ENCODE measurements at regions not wholly inside any gene's neighbourhood (a gene's known extent, or its start where the extent isn't known, plus 50 kb on each side); places are given as distances from the start of the nearest gene placed in this dataset.

GRCh38 chr15:77691607-77692006 lies 58.9 kb upstream of the LINGO1 start:
- TF ChIP-seq EZH2phosphoT487 (IDR thresholded peaks at IDR 0.05; ENCODE audit: low read length): no peak
- H3K79me2 ChIP-seq (ENCODE audit: low read length): no peaks in the 10 kb centered on the region
- no peaks in the 10 kb centered on the region for H3K36me3 ChIP-seq (replicated peaks; ENCODE audit: insufficient read depth, low read length)
- no peaks in the 10 kb centered on the region for H4K20me1 ChIP-seq (ENCODE audit: insufficient read depth, low read length)
- H3K27me3 ChIP-seq (replicated peaks; ENCODE audit: insufficient read depth, low read length): peaks cover 89% of the 10 kb centered on the region
- H3K9ac ChIP-seq (ENCODE audit: low read length): no peak overlapping the region
- H3K4me2 ChIP-seq (ENCODE audit: low read depth, low read length): no peak overlapping the region
- H3K27ac ChIP-seq (ENCODE audit: low read length): no peak overlapping the region
- no peak overlapping the region for H3K4me3 ChIP-seq (ENCODE audit: low read length)
- no peaks in the 10 kb centered on the region for H3K4me1 ChIP-seq (ENCODE audit: low read length)
- no peak for DNase-seq
- H3K9me2 ChIP-seq (replicated peaks; ENCODE audit: insufficient read depth, low read length): no peaks in the 10 kb centered on the region
- no peaks in the 10 kb centered on the region for H3F3A ChIP-seq (ENCODE audit: insufficient read depth, low read length)
- H3K9me3 ChIP-seq (replicated peaks; ENCODE audit: insufficient read depth, low read length): no peaks in the 10 kb centered on the region
- no peak overlapping the region for H2AFZ ChIP-seq (ENCODE audit: low read length)

- no peaks in the 10 kb centered on the region for H3K9me3 ChIP-seq (replicated peaks; ENCODE audit: insufficient read depth, low read length)
- H3K27me3 ChIP-seq (replicated peaks; ENCODE audit: insufficient read depth, low read length): peaks cover 77% of the 10 kb centered on the region
- no peaks in the 10 kb centered on the region for H3K79me2 ChIP-seq (ENCODE audit: low read length)
- H3K36me3 ChIP-seq (replicated peaks; ENCODE audit: insufficient read depth, low read length): no peaks in the 10 kb centered on the region
- TF ChIP-seq EZH2phosphoT487 (IDR thresholded peaks at IDR 0.05; ENCODE audit: low read length): no peak
- no peak for TF ChIP-seq EZH2 (optimal IDR thresholded peaks at IDR 0.05; ENCODE audit: low read depth, low read length)
- TF ChIP-seq, protein P1, sequence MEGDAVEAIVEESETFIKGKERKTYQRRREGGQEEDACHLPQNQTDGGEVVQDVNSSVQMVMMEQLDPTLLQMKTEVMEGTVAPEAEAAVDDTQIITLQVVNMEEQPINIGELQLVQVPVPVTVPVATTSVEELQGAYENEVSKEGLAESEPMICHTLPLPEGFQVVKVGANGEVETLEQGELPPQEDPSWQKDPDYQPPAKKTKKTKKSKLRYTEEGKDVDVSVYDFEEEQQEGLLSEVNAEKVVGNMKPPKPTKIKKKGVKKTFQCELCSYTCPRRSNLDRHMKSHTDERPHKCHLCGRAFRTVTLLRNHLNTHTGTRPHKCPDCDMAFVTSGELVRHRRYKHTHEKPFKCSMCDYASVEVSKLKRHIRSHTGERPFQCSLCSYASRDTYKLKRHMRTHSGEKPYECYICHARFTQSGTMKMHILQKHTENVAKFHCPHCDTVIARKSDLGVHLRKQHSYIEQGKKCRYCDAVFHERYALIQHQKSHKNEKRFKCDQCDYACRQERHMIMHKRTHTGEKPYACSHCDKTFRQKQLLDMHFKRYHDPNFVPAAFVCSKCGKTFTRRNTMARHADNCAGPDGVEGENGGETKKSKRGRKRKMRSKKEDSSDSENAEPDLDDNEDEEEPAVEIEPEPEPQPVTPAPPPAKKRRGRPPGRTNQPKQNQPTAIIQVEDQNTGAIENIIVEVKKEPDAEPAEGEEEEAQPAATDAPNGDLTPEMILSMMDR (IDR thresholded peaks at IDR 0.05; ENCODE audit: low read length): no peak
- no peak for DNase-seq
- H3K4me1 ChIP-seq (ENCODE audit: low read length): no peaks in the 10 kb centered on the region
- no peak overlapping the region for H3K4me2 ChIP-seq (ENCODE audit: low read depth, low read length)
- H3F3A ChIP-seq (ENCODE audit: insufficient read depth, low read length): no peaks in the 10 kb centered on the region
- H3K27ac ChIP-seq (ENCODE audit: low read length): no peak overlapping the region
- H3K9ac ChIP-seq (ENCODE audit: low read length): no peak overlapping the region
- no peaks in the 10 kb centered on the region for H3K9me2 ChIP-seq (replicated peaks; ENCODE audit: insufficient read depth, low read length)
- no peak overlapping the region for H2AFZ ChIP-seq (ENCODE audit: low read length)
- H3K4me3 ChIP-seq (ENCODE audit: low read length): no peak overlapping the region
- no peaks in the 10 kb centered on the region for H4K20me1 ChIP-seq (ENCODE audit: insufficient read depth, low read length)
Measured at GRCh38 chr15:77689821-77690220, 57.1 kb upstream of the LINGO1 start.

- no peak for DNase-seq
- Histone ChIP-seq H3K4me2 (ENCODE audit: low read depth, low read length) (no peak overlapping the region), H3K27me3 (replicated peaks; ENCODE audit: insufficient read depth, low read length) (peaks cover 70% of the 10 kb centered on the region), H3K36me3 (replicated peaks; ENCODE audit: insufficient read depth, low read length) (no peaks in the 10 kb centered on the region), H3K4me3 (ENCODE audit: low read length) (no peak overlapping the region), H3K9me2 (replicated peaks; ENCODE audit: insufficient read depth, low read length) (no peaks in the 10 kb centered on the region), H2AFZ (ENCODE audit: low read length) (no peak overlapping the region), H3K9me3 (replicated peaks; ENCODE audit: insufficient read depth, low read length) (no peaks in the 10 kb centered on the region), H3F3A (ENCODE audit: insufficient read depth, low read length) (no peaks in the 10 kb centered on the region), H4K20me1 (ENCODE audit: insufficient read depth, low read length) (no peaks in the 10 kb centered on the region), H3K79me2 (ENCODE audit: low read length) (no peaks in the 10 kb centered on the region), H3K9ac (ENCODE audit: low read length) (no peak overlapping the region), H3K4me1 (ENCODE audit: low read length) (no peaks in the 10 kb centered on the region), H3K27ac (ENCODE audit: low read length) (no peak overlapping the region)
- TF ChIP-seq EZH2 (optimal IDR thresholded peaks at IDR 0.05; ENCODE audit: low read depth, low read length) (no peak), EZH2phosphoT487 (IDR thresholded peaks at IDR 0.05; ENCODE audit: low read length) (no peak)
- TF ChIP-seq, protein P1 (IDR thresholded peaks at IDR 0.05; ENCODE audit: low read length): no peak
Measured at GRCh38 chr15:77688693-77689092, 56.0 kb upstream of the LINGO1 start.

GRCh38 chr15:77688266-77688665 lies 55.6 kb upstream of the LINGO1 start:
- Histone ChIP-seq H3K4me2 (ENCODE audit: low read depth, low read length) (no peak overlapping the region), H3K9me2 (replicated peaks; ENCODE audit: insufficient read depth, low read length) (no peaks in the 10 kb centered on the region), H3K27me3 (replicated peaks; ENCODE audit: insufficient read depth, low read length) (peaks cover 70% of the 10 kb centered on the region), H3F3A (ENCODE audit: insufficient read depth, low read length) (no peaks in the 10 kb centered on the region), H4K20me1 (ENCODE audit: insufficient read depth, low read length) (no peaks in the 10 kb centered on the region), H3K9ac (ENCODE audit: low read length) (no peak overlapping the region), H3K4me3 (ENCODE audit: low read length) (no peak overlapping the region), H3K79me2 (ENCODE audit: low read length) (no peaks in the 10 kb centered on the region), H3K9me3 (replicated peaks; ENCODE audit: insufficient read depth, low read length) (no peaks in the 10 kb centered on the region), H3K36me3 (replicated peaks; ENCODE audit: insufficient read depth, low read length) (no peaks in the 10 kb centered on the region), H3K4me1 (ENCODE audit: low read length) (no peaks in the 10 kb centered on the region), H2AFZ (ENCODE audit: low read length) (no peak overlapping the region), H3K27ac (ENCODE audit: low read length) (no peak overlapping the region)
- no peak for DNase-seq
- TF ChIP-seq EZH2 (optimal IDR thresholded peaks at IDR 0.05; ENCODE audit: low read depth, low read length): no peak
- TF ChIP-seq, protein P1 (IDR thresholded peaks at IDR 0.05; ENCODE audit: low read length): no peak
- no peak for TF ChIP-seq EZH2phosphoT487 (IDR thresholded peaks at IDR 0.05; ENCODE audit: low read length)

Data from MM.1S (cell line).